ENCODE measurements at regions not wholly inside any gene's neighbourhood (a gene's known extent, or its start where the extent isn't known, plus 50 kb on each side); places are given as distances from the start of the nearest gene placed in this dataset.

- no peak for DNase-seq (ENCODE audit: low spot score in 2 of 2)
- WGBS, 2 donors = 65 to 66% methylated on average over 12 of the region's 12 CpGs
- H3K4me3 ChIP-seq (ENCODE audit: low read depth, poor library complexity, severe bottlenecking) = no peak overlapping the region
- no peak for TF ChIP-seq POLR2A (IDR thresholded peaks at IDR 0.05)
- TF ChIP-seq, protein P1, sequence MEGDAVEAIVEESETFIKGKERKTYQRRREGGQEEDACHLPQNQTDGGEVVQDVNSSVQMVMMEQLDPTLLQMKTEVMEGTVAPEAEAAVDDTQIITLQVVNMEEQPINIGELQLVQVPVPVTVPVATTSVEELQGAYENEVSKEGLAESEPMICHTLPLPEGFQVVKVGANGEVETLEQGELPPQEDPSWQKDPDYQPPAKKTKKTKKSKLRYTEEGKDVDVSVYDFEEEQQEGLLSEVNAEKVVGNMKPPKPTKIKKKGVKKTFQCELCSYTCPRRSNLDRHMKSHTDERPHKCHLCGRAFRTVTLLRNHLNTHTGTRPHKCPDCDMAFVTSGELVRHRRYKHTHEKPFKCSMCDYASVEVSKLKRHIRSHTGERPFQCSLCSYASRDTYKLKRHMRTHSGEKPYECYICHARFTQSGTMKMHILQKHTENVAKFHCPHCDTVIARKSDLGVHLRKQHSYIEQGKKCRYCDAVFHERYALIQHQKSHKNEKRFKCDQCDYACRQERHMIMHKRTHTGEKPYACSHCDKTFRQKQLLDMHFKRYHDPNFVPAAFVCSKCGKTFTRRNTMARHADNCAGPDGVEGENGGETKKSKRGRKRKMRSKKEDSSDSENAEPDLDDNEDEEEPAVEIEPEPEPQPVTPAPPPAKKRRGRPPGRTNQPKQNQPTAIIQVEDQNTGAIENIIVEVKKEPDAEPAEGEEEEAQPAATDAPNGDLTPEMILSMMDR (IDR thresholded peaks at IDR 0.05) = no peak
- intact Hi-C loops (cut with DNase I; ENCODE audit: low total_unique reads) = no loop called here
Observed at GRCh38 chr2:114031605-114032505, 142.0 kb downstream of the ACTR3 start.

DNA sequence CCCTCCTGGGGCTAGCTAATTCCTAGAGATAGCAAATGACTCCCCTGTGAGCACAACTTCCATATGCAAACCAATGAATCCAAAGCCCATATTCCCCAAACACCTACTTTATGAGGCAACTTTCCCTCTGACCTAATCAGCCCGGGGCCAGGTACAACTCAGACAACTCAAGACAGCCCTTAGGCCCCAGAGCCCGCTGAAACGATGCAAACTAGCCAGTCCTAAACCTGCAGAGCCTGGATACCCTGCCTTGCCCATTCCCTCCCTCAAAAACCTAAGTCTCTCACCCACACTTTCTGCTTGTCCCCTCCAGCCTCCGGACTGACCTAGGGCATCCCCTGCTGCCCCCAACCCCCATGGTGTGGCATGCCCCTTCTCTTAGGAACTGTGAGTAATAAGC lies 142.8 kb downstream of the ACTR3 start:
- WGBS, 2 donors = 43 to 50% methylated on average over 4 of the region's 4 CpGs
- no peak for DNase-seq (ENCODE audit: low spot score in 2 of 2)
- TF ChIP-seq, protein P1 (IDR thresholded peaks at IDR 0.05) = no peak
- no peak for TF ChIP-seq POLR2A (IDR thresholded peaks at IDR 0.05)
- no peak overlapping the region for H3K4me3 ChIP-seq (ENCODE audit: low read depth, poor library complexity, severe bottlenecking)
- intact Hi-C loops (cut with DNase I; ENCODE audit: low total_unique reads) = no loop called here

DNA sequence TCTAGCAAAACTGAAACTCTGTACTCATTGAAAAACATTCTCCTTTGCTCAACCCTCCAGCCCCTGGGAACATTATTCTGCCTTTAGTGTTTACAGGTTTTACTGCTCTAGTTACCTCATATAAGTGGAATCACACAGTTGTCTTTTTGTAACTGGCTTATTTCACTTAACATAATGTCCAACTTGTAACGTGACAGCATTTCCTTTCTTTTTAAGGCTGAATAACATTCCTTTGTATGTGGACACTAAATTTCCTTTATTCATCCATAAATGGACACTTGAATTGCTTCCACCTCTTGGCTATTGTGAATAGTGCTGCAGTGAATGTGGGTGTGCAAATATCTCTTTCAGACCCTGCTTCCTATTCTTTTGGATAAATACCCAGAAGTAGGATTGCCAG lies 144.9 kb downstream of the ACTR3 start:
- no peak for TF ChIP-seq POLR2A (IDR thresholded peaks at IDR 0.05)
- TF ChIP-seq, protein P1 (IDR thresholded peaks at IDR 0.05) = no peak
- 17 to 36% methylated on average over 1 of the region's 1 CpG for WGBS, 2 donors

DNA sequence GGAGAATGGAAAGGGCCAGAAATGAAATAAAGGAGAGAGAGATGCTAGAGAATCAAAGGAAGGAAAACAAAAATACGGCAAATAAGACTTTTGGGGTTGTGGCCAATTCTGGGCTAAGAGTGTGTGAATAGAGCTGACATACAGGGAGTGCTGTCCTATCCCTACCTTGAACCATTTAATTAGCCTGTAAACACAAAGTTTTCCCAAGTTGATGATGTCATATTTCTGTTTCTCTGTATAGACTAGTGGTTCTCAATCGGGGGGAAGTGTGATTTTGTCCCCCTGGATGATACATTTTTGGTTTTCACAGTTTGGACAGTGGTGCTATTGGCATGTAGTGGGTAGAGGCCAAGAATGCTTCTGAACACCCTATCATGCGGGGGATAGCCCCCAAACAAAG lies 148.8 kb downstream of the ACTR3 start:
- H3K4me3 ChIP-seq (ENCODE audit: low read depth, poor library complexity, severe bottlenecking) = no peak overlapping the region
- WGBS, 2 donors = 68 to 88% methylated on average over 3 of the region's 3 CpGs
- intact Hi-C loops (cut with DNase I; ENCODE audit: low total_unique reads) = no loop called here

More for the DNA sequence above, 144.9 kb downstream of the ACTR3 start:
- no peak for DNase-seq (ENCODE audit: low spot score in 2 of 2)
- H3K4me3 ChIP-seq (ENCODE audit: low read depth, poor library complexity, severe bottlenecking) = no peak overlapping the region
- intact Hi-C loops (cut with DNase I; ENCODE audit: low total_unique reads) = no loop called here

GRCh38 chr2:114039677-114040076 lies 149.8 kb downstream of the ACTR3 start:
- intact Hi-C loops (cut with DNase I; ENCODE audit: low total_unique reads) = no loop called here
- H3K4me3 ChIP-seq (ENCODE audit: low read depth, poor library complexity, severe bottlenecking) = no peak overlapping the region
- WGBS, 2 donors = 61 to 65% methylated on average over 2 of the region's 2 CpGs

More for the DNA sequence above, 148.8 kb downstream of the ACTR3 start:
- TF ChIP-seq POLR2A (IDR thresholded peaks at IDR 0.05) = no peak
- TF ChIP-seq, protein P1 (IDR thresholded peaks at IDR 0.05) = no peak
- DNase-seq (ENCODE audit: low spot score in 2 of 2) = no peak

More at GRCh38 chr2:114039677-114040076, 149.8 kb downstream of the ACTR3 start:
- DNase-seq (ENCODE audit: low spot score in 2 of 2) = no peak
- no peak for TF ChIP-seq POLR2A (IDR thresholded peaks at IDR 0.05)
- TF ChIP-seq, protein P1 (IDR thresholded peaks at IDR 0.05) = no peak

Data from lower leg skin (tissue), 4 donors.